MM.1S (cell line): ENCODE measurements at regions not wholly inside any gene's neighbourhood (a gene's known extent, or its start where the extent isn't known, plus 50 kb on each side); places are given as distances from the start of the nearest gene placed in this dataset.

Experiments used
- EZH2 ChIP-seq: fragments of 300-600 bp; sonication (generic); optimal IDR thresholded peaks from 2 replicates; pipeline ENCODE3; 2017; ENCODE audit warnings: low read depth, mild to moderate bottlenecking, antibody characterized with exemption, low read length, mixed read lengths
- EZH2phosphoT487 ChIP-seq: fragments of 300-600 bp; sonication (generic); IDR thresholded peaks from 2 replicates; pipeline ENCODE4 v1.6.1; 2018; ENCODE audit warnings: antibody characterized with exemption, low read length
- TF ChIP-seq, protein P1 (sequence below): fragments of 300-600 bp; sonication (generic); IDR thresholded peaks from 2 replicates; pipeline ENCODE4 v1.5.1; 2016; ENCODE audit warnings: antibody characterized with exemption, low read length, mixed read lengths

DNA sequence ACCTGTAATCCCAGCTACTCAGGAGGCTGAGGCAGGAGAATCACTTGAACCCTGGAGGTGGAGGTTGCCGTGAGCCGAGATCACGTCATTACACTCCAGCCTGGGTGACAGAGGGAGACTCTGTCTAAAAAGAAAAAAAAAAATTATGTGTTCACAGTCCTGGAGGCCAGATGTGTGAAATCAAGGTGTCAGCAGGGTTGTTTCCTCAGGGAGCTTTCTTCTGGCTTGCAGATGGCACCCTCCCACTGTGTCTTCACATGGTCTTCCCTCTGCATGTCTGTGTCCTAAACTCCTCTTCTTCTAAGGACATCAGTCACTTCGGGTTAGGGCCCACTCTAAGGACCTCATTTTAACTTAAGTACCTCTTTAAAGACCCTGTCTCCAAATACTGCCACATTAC, 56.1 kb upstream of the UBE2E1 start:
- TF ChIP-seq, protein P1, sequence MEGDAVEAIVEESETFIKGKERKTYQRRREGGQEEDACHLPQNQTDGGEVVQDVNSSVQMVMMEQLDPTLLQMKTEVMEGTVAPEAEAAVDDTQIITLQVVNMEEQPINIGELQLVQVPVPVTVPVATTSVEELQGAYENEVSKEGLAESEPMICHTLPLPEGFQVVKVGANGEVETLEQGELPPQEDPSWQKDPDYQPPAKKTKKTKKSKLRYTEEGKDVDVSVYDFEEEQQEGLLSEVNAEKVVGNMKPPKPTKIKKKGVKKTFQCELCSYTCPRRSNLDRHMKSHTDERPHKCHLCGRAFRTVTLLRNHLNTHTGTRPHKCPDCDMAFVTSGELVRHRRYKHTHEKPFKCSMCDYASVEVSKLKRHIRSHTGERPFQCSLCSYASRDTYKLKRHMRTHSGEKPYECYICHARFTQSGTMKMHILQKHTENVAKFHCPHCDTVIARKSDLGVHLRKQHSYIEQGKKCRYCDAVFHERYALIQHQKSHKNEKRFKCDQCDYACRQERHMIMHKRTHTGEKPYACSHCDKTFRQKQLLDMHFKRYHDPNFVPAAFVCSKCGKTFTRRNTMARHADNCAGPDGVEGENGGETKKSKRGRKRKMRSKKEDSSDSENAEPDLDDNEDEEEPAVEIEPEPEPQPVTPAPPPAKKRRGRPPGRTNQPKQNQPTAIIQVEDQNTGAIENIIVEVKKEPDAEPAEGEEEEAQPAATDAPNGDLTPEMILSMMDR, result no peak
- TF ChIP-seq EZH2, result no peak
- no peak for TF ChIP-seq EZH2phosphoT487
